Endothelial cell of umbilical vein (primary cell): ENCODE measurements at regions not wholly inside any gene's neighbourhood (a gene's known extent, or its start where the extent isn't known, plus 50 kb on each side); places are given as distances from the start of the nearest gene placed in this dataset.

Experiments
- BruUV-seq: library from RNA; stranded (reverse); fragments of 400-500 nt; replicated peaks from 2 replicates; lab custom pipeline; 2021; lab: Mats Ljungman, UMichigan
- CTCF ChIA-PET: fragments of 300-600, 350-600 bp; sonication (Branson Sonifier 250); formaldehyde crosslinking; loops from one replicate; lab custom pipeline; 2021; ENCODE audit warnings: antibody characterized with exemption, inconsistent platforms; lab: Charles Lee
- POLR2A ChIA-PET: fragments of 300-600, 350-600 bp; sonication (Branson Sonifier 250); formaldehyde crosslinking; loops from one replicate; lab custom pipeline; 2021; ENCODE audit warnings: antibody characterized with exemption, inconsistent platforms; lab: Charles Lee
- DNase-seq: peaks from one replicate; pipeline ENCODE4 v3.0.0-alpha.2; 2011; ENCODE audit warnings: low read depth, low spot score
- FAIRE-seq: peaks from 2 replicates; lab custom pipeline; 2011; peaks lifted over from hg19 to GRCh38; lab: Jason Lieb, UNC
- H2AFZ ChIP-seq: 2 replicates; pipeline ENCODE4 v1.6.0; 2012; ENCODE audit warnings: low read depth, low read length, control low read depth, inconsistent platforms
- H3K27ac ChIP-seq: 2 replicates; pipeline ENCODE4 v1.5.1; 2011; ENCODE audit warnings: low read depth, mild to moderate bottlenecking, control low read depth, low read length, moderate library complexity; ENCODE audit not compliant: insufficient read depth
- H3K27me3 ChIP-seq, 2 experiments: 2 replicates each; pipeline versions ENCODE4 v1.6.0 to v1.6.1; 2011; ENCODE audit warnings: low read length in 2 of 2, mixed read lengths in 1 of 2; ENCODE audit not compliant: control insufficient read depth in 2 of 2, insufficient read depth in 2 of 2
- H3K36me3 ChIP-seq, 2 experiments: 2 replicates in 1 of 2; 3 replicates in 1 of 2; pipeline ENCODE4 v1.5.1; 2011; ENCODE audit warnings: low read length in 2 of 2, mild to moderate bottlenecking in 1 of 2, moderate library complexity in 1 of 2; ENCODE audit not compliant: control insufficient read depth in 2 of 2, insufficient read depth in 2 of 2; ENCODE audit errors: extremely low read depth in 1 of 2
- H3K4me1 ChIP-seq: 3 replicates; pipeline ENCODE4 v1.5.1; 2011; ENCODE audit warnings: mild to moderate bottlenecking, low read length; ENCODE audit not compliant: control insufficient read depth, insufficient read depth; ENCODE audit errors: extremely low read depth
- H3K4me2 ChIP-seq: 2 replicates; pipeline ENCODE4 v1.6.1; 2011; ENCODE audit warnings: low read length, control low read depth, mixed read lengths; ENCODE audit not compliant: insufficient read depth
- H3K4me3 ChIP-seq, 3 experiments: fragments of 200-600 bp in 1 of 3; sonication (generic), shearing (Covaris generic) in 1 of 3; replicated peaks in 1 of 3; 2 replicates each; pipeline ENCODE4 v1.5.1; 2011 to 2016; ENCODE audit warnings: control low read depth in 3 of 3, low read length in 3 of 3, mild to moderate bottlenecking in 2 of 3, inconsistent platforms in 1 of 3, low read depth in 1 of 3, moderate library complexity in 1 of 3; ENCODE audit not compliant: insufficient read depth in 1 of 3
- H3K79me2 ChIP-seq: 2 replicates; pipeline ENCODE4 v1.6.0; 2012; ENCODE audit warnings: low read length, inconsistent platforms; ENCODE audit not compliant: control insufficient read depth, insufficient read depth
- H3K9ac ChIP-seq: replicated peaks from 2 replicates; pipeline ENCODE3; 2011; ENCODE audit warnings: low read length, control low read depth; ENCODE audit not compliant: insufficient read depth; ENCODE audit errors: extremely low read depth
- H3K9me1 ChIP-seq: replicated peaks from 3 replicates; pipeline ENCODE4 v1.6.0; 2011; ENCODE audit warnings: mild to moderate bottlenecking, low read length; ENCODE audit not compliant: control insufficient read depth, insufficient read depth; ENCODE audit errors: extremely low read depth
- H3K9me3 ChIP-seq: replicated peaks from 2 replicates; pipeline ENCODE4 v1.5.1; 2012; ENCODE audit warnings: low read length, inconsistent platforms; ENCODE audit not compliant: control insufficient read depth, insufficient read depth
- H4K20me1 ChIP-seq: replicated peaks from 2 replicates; pipeline ENCODE3; 2011; ENCODE audit warnings: mild to moderate bottlenecking, low read length; ENCODE audit not compliant: control insufficient read depth, insufficient read depth; ENCODE audit errors: extremely low read depth
- CTCF ChIP-seq, 2 donors: IDR thresholded peaks; 1 replicate in 1 of 2; 2 replicates in 1 of 2; pipeline ENCODE4 v1.5.1; 2011; ENCODE audit warnings: low read length in 2 of 2, mild to moderate bottlenecking in 2 of 2, moderate library complexity in 2 of 2, control low read depth in 1 of 2, inconsistent platforms in 1 of 2, low read depth in 1 of 2; ENCODE audit not compliant: insufficient read depth in 1 of 2; ENCODE audit errors: extremely low read depth in 1 of 2
- EZH2 ChIP-seq: IDR thresholded peaks from 2 replicates; pipeline ENCODE4 v1.6.1; 2012; ENCODE audit warnings: borderline replicate concordance, low read depth, mild to moderate bottlenecking, moderate library complexity, low read length, inconsistent platforms; ENCODE audit not compliant: severe bottlenecking
- FOS ChIP-seq: IDR thresholded peaks from 2 replicates; pipeline ENCODE4 v1.6.1; 2011; ENCODE audit warnings: mild to moderate bottlenecking, low read length, moderate library complexity, borderline replicate concordance; ENCODE audit not compliant: insufficient read depth
- GATA2 ChIP-seq: IDR thresholded peaks from 2 replicates; pipeline ENCODE4 v1.7.0; 2011; ENCODE audit warnings: low read depth, mild to moderate bottlenecking, moderate library complexity, mixed read lengths, low read length; ENCODE audit not compliant: insufficient read length, insufficient read depth
- JUN ChIP-seq: IDR thresholded peaks from 2 replicates; pipeline ENCODE4 v1.6.1; 2011; ENCODE audit warnings: borderline replicate concordance, low read depth; ENCODE audit not compliant: insufficient read length, insufficient read depth
- MAX ChIP-seq: IDR thresholded peaks from 2 replicates; pipeline ENCODE4 v1.6.1; 2011; ENCODE audit not compliant: insufficient read depth, insufficient read length
- MYC ChIP-seq: IDR thresholded peaks from one replicate; pipeline ENCODE4 v1.6.1; 2011; ENCODE audit warnings: mild to moderate bottlenecking, low read depth, low read length
- POLR2A ChIP-seq: IDR thresholded peaks from 2 replicates; pipeline ENCODE4 v1.6.1; 2012; ENCODE audit warnings: low read depth, mild to moderate bottlenecking, control low read depth, low read length
- POLR2AphosphoS5 ChIP-seq: IDR thresholded peaks from 2 replicates; pipeline ENCODE4 v1.6.1; 2012; ENCODE audit warnings: low read depth, mild to moderate bottlenecking, control low read depth, low read length, moderate library complexity; ENCODE audit not compliant: insufficient read depth
- dilution Hi-C: fragments of 300-500 bp; cut with MboI; formaldehyde crosslinking; loops from one replicate; pipeline ENCODE4 v1.15.0; 2019; ENCODE audit warnings: low sequenced_read_pairs; ENCODE audit not compliant: extremely low pct_ligation_motif_present
- intact Hi-C: fragments of 100-400 bp; cut with micrococcal nuclease; formaldehyde crosslinking; loops from one replicate; pipeline ENCODE4 v1.10.0; 2022

GRCh38 chr12:19852100-19852855 lies 413.0 kb downstream of the AEBP2 start:
- BruUV-seq = no TSS peak
- intact Hi-C loops (no loop called here), dilution Hi-C loops (no loop called here)
- no peaks in the 10 kb centered on the region for H3K36me3 ChIP-seq
- H3K4me3 ChIP-seq = no peak overlapping the region
- H2AFZ ChIP-seq = no peak overlapping the region
- no peaks in the 10 kb centered on the region for H4K20me1 ChIP-seq
- ChIA-PET CTCF (no interaction called here), POLR2A (no interaction called here)
- H3K9me1 ChIP-seq = no peaks in the 10 kb centered on the region
- TF ChIP-seq POLR2AphosphoS5 (no peak), GATA2 (no peak), FOS (no peak), JUN (no peak), CTCF (IDR thresholded peaks at IDR 0.05; ENCODE audit: extremely low read depth in 1 of 2, insufficient read depth in 1 of 2, low read depth in 1 of 2, low read length in 2 of 2) (no peak), EZH2 (no peak), MAX (no peak), MYC (no peak), POLR2A (no peak)
- FAIRE-seq = no peak
- no peak overlapping the region for H3K27ac ChIP-seq
- peaks cover 6% of the 10 kb centered on the region for H3K4me1 ChIP-seq
- no peak overlapping the region for H3K4me2 ChIP-seq
- DNase-seq = no peak
- H3K27me3 ChIP-seq = no peaks in the 10 kb centered on the region
- no peak overlapping the region for H3K9ac ChIP-seq
- H3K79me2 ChIP-seq = no peaks in the 10 kb centered on the region
- H3K9me3 ChIP-seq = no peaks in the 10 kb centered on the region
